ENCODE measurements at regions not wholly inside any gene's neighbourhood (a gene's known extent, or its start where the extent isn't known, plus 50 kb on each side); places are given as distances from the start of the nearest gene placed in this dataset.

GRCh38 chr7:149568218-149568617, 70.6 kb upstream of the ZNF746 start:
- no peak overlapping the region for H2AFZ ChIP-seq
- no peak overlapping the region for H3K4me2 ChIP-seq
- TF ChIP-seq CTCF (conservative IDR thresholded peaks at IDR 0.05) (no peak), EZH2 (IDR thresholded peaks at IDR 0.05; ENCODE audit: low read depth) (no peak)
- H4K20me1 ChIP-seq (ENCODE audit: insufficient read depth) = 0 out of 2 replicates have a peak, but pooled peaks cover 2% of the 10 kb centered on the region
- no peaks in the 10 kb centered on the region; the same call in 1 of the 2 replicates for H3F3A ChIP-seq (ENCODE audit: insufficient read depth, low read depth)
- H3K9me3 ChIP-seq (ENCODE audit: insufficient read depth, low read depth) = peaks cover 18% of the 10 kb centered on the region; the same call in 1 of the 2 replicates
- H3K79me2 ChIP-seq (ENCODE audit: low read depth) = no peaks in the 10 kb centered on the region; the same call in 1 of the 2 replicates
- H3K9me2 ChIP-seq (ENCODE audit: insufficient read depth) = no peaks in the 10 kb centered on the region
- DNase-seq = no peak
- peaks cover 22% of the 10 kb centered on the region; the same call in 1 of the 2 replicates for H3K36me3 ChIP-seq (ENCODE audit: low read depth)
- ChIA-PET POLR2A (ENCODE audit: unreplicated experiment) (no interaction called here), CTCF (no interaction called here)
- H3K4me1 ChIP-seq (replicated peaks; ENCODE audit: insufficient read depth) = no peaks in the 10 kb centered on the region
- BruUV-seq (replicated peaks) = no TSS peak
- H3K4me3 ChIP-seq = no peak overlapping the region
- no peaks in the 10 kb centered on the region for H3K27me3 ChIP-seq (ENCODE audit: insufficient read depth, low read depth)
- intact Hi-C loops (cut with micrococcal nuclease; ENCODE audit: unreplicated experiment) = no loop called here
- H3K27ac ChIP-seq = no peak overlapping the region

- no peak overlapping the region for H3K4me3 ChIP-seq
- no peaks in the 10 kb centered on the region; the same call in 1 of the 2 replicates for H3K79me2 ChIP-seq (ENCODE audit: low read depth)
- H3K27me3 ChIP-seq (ENCODE audit: insufficient read depth, low read depth) = no peaks in the 10 kb centered on the region
- intact Hi-C loops (cut with micrococcal nuclease; ENCODE audit: unreplicated experiment) = no loop called here
- no peak for TF ChIP-seq CTCF (conservative IDR thresholded peaks at IDR 0.05)
- TF ChIP-seq EZH2 (IDR thresholded peaks at IDR 0.05; ENCODE audit: low read depth) = no peak
- H3K36me3 ChIP-seq (ENCODE audit: low read depth) = peaks cover 27% of the 10 kb centered on the region; the same call in 1 of the 2 replicates
- POLR2A ChIA-PET (ENCODE audit: unreplicated experiment) = no interaction called here
- peaks cover 13% of the 10 kb centered on the region; the same call in 1 of the 2 replicates for H3K9me3 ChIP-seq (ENCODE audit: insufficient read depth, low read depth)
- H4K20me1 ChIP-seq (ENCODE audit: insufficient read depth) = 0 out of 2 replicates have a peak, but pooled peaks cover 2% of the 10 kb centered on the region
- no peaks in the 10 kb centered on the region for H3K9me2 ChIP-seq (ENCODE audit: insufficient read depth)
- no peaks in the 10 kb centered on the region; the same call in 1 of the 2 replicates for H3F3A ChIP-seq (ENCODE audit: insufficient read depth, low read depth)
- no peak for DNase-seq
- H2AFZ ChIP-seq = no peak overlapping the region
- no peak overlapping the region for H3K4me2 ChIP-seq
- no peaks in the 10 kb centered on the region for H3K4me1 ChIP-seq (replicated peaks; ENCODE audit: insufficient read depth)
- no TSS peak for BruUV-seq (replicated peaks)
- no peak overlapping the region for H3K27ac ChIP-seq
- CTCF ChIA-PET = no interaction called here
These were observed 68.5 kb upstream of the ZNF746 start for GRCh38 chr7:149566103-149566502.

- ChIA-PET POLR2A (ENCODE audit: unreplicated experiment) (no interaction called here), CTCF (no interaction called here)
- Histone ChIP-seq H3K4me1 (replicated peaks; ENCODE audit: insufficient read depth) (no peaks in the 10 kb centered on the region), H3K27ac (no peak overlapping the region), H3K9me2 (ENCODE audit: insufficient read depth) (no peaks in the 10 kb centered on the region), H3K9me3 (ENCODE audit: insufficient read depth, low read depth) (peaks cover 10% of the 10 kb centered on the region; the same call in 1 of the 2 replicates), H3K36me3 (ENCODE audit: low read depth) (peaks cover 32% of the 10 kb centered on the region), H3F3A (ENCODE audit: insufficient read depth, low read depth) (no peaks in the 10 kb centered on the region), H3K79me2 (ENCODE audit: low read depth) (no peaks in the 10 kb centered on the region; the same call in 1 of the 2 replicates), H4K20me1 (ENCODE audit: insufficient read depth) (0 out of 2 replicates have a peak, but pooled peaks cover 2% of the 10 kb centered on the region), H2AFZ (no peak overlapping the region), H3K27me3 (ENCODE audit: insufficient read depth, low read depth) (no peaks in the 10 kb centered on the region), H3K4me2 (no peak overlapping the region), H3K4me3 (no peak overlapping the region)
- BruUV-seq (replicated peaks) = no TSS peak
- no peak for DNase-seq
- intact Hi-C loops (cut with micrococcal nuclease; ENCODE audit: unreplicated experiment) = no loop called here
- TF ChIP-seq EZH2 (IDR thresholded peaks at IDR 0.05; ENCODE audit: low read depth) (no peak), CTCF (conservative IDR thresholded peaks at IDR 0.05) (no peak)
These were observed 67.4 kb upstream of the ZNF746 start for GRCh38 chr7:149565096-149565382.
